ENCODE measurements at regions not wholly inside any gene's neighbourhood (a gene's known extent, or its start where the extent isn't known, plus 50 kb on each side); places are given as distances from the start of the nearest gene placed in this dataset.

DNA sequence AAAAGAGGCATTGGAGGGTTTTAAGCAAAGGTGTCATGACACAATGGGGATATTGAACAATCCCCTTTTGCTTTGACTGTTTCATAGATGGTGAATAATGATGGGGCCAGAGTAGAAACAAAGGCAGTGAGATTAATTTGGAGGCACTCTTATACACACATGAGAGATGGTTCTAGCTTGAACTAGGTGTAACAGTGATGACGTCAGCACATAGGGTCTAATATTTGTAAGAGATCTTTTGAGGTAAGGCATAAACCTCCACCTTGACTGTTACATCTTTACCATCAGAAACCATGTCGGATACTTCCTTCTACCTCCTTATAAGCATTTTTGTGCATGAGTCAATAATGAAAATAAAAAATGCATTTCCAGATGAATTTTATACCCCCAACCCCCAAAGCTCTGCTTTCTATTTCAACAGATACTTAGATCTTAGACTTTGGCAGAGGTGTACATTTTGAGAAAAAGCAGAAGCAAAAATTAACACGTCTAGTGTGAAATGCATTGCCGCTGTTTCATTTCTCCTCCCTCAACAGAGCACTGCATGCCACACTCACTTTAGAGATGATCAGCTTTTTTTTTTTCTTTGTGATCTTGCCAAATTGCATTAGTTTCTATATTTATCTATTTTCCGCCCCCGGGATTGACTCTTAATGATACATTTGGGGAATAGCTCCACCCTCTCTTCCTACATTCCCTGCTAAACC, 87.2 kb downstream of the HS3ST1 start:
- TF ChIP-seq EGR1 (IDR thresholded peaks at IDR 0.05; ENCODE audit: borderline replicate concordance, low read depth, low read length) = no peak
- TF ChIP-seq SIRT6 (IDR thresholded peaks at IDR 0.05; ENCODE audit: low read length) = no peak
- no peak for TF ChIP-seq JUND (IDR thresholded peaks at IDR 0.05; ENCODE audit: low read length)
- TF ChIP-seq, protein P1, sequence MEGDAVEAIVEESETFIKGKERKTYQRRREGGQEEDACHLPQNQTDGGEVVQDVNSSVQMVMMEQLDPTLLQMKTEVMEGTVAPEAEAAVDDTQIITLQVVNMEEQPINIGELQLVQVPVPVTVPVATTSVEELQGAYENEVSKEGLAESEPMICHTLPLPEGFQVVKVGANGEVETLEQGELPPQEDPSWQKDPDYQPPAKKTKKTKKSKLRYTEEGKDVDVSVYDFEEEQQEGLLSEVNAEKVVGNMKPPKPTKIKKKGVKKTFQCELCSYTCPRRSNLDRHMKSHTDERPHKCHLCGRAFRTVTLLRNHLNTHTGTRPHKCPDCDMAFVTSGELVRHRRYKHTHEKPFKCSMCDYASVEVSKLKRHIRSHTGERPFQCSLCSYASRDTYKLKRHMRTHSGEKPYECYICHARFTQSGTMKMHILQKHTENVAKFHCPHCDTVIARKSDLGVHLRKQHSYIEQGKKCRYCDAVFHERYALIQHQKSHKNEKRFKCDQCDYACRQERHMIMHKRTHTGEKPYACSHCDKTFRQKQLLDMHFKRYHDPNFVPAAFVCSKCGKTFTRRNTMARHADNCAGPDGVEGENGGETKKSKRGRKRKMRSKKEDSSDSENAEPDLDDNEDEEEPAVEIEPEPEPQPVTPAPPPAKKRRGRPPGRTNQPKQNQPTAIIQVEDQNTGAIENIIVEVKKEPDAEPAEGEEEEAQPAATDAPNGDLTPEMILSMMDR (IDR thresholded peaks at IDR 0.05; ENCODE audit: control extremely low read depth in 1 of 3, insufficient read depth in 1 of 3, low read depth in 1 of 3, low read length in 3 of 3) = no peak
- TF ChIP-seq YY1 (IDR thresholded peaks at IDR 0.05; ENCODE audit: low read depth, low read length) = no peak
- no peak for TF ChIP-seq SUZ12 (IDR thresholded peaks at IDR 0.05; ENCODE audit: low read length)
- no peak for TF ChIP-seq RAD21 (IDR thresholded peaks at IDR 0.05 in 1 of 2, conservative IDR thresholded peaks at IDR 0.05 in 1 of 2; ENCODE audit: low read depth in 2 of 2, low read length in 2 of 2)

All from H1 (cell line).